Activated CD4-positive, alpha-beta T cell treated with anti-CD3 and anti-CD28 coated beads, Interleukin-2, Interleukin-6, amounts not matched to agents 100 ng/mL and 50 ng/mL, durations not matched to agents 16 hours and 8 hours (primary cell): ENCODE measurements at regions not wholly inside any gene's neighbourhood (a gene's known extent, or its start where the extent isn't known, plus 50 kb on each side); places are given as distances from the start of the nearest gene placed in this dataset.
"Not testable (repeated sequence)": the region's sequence is repeated elsewhere in the genome, so short reads cannot be mapped to it uniquely, and the experiment has no call there.

Experiments
- DNase-seq: peaks from one replicate; pipeline ENCODE4 v3.0.0-alpha.2; 2020

- DNase-seq: peak; percentile 66
These were observed 355.7 kb downstream of the LTN1 start for GRCh38 chr21:28636752-28637691.

- DNase-seq: no peak
These were observed 357.1 kb downstream of the LTN1 start for GRCh38 chr21:28635541-28635940.

- no peak for DNase-seq
These were observed 358.7 kb downstream of the LTN1 start for GRCh38 chr21:28633839-28634555.

GRCh38 chr21:28632755-28633408, 359.8 kb downstream of the LTN1 start:
- DNase-seq: no peak

GRCh38 chr21:28627691-28628090, 365.0 kb downstream of the LTN1 start:
- DNase-seq: no peak

GRCh38 chr21:28627261-28627660, 365.4 kb downstream of the LTN1 start:
- no peak for DNase-seq

- DNase-seq: no peak
These were observed 368.1 kb downstream of the LTN1 start for GRCh38 chr21:28624626-28625025.

GRCh38 chr21:28617300-28617699, 375.4 kb downstream of the LTN1 start:
- no peak for DNase-seq

- DNase-seq: no peak
These were observed 377.4 kb downstream of the LTN1 start for GRCh38 chr21:28615276-28615675.

GRCh38 chr21:28614791-28615190, 377.9 kb downstream of the LTN1 start:
- DNase-seq: no peak

GRCh38 chr21:28608646-28609045, 384.0 kb downstream of the LTN1 start:
- DNase-seq: no peak

GRCh38 chr21:28607545-28607944, 385.1 kb downstream of the LTN1 start:
- DNase-seq: no peak

GRCh38 chr21:28604946-28605537, 387.6 kb downstream of the LTN1 start:
- peak; percentile 40 for DNase-seq

- DNase-seq: no peak
These were observed 390.1 kb downstream of the LTN1 start for GRCh38 chr21:28602546-28602945.

- no peak for DNase-seq
These were observed 394.5 kb downstream of the LTN1 start for GRCh38 chr21:28598214-28598613.

GRCh38 chr21:28592205-28592865, 400.3 kb downstream of the LTN1 start:
- DNase-seq: no peak

- no peak for DNase-seq
These were observed 402.0 kb downstream of the LTN1 start for GRCh38 chr21:28590676-28591075.

GRCh38 chr21:28590026-28590425, 402.7 kb downstream of the LTN1 start:
- DNase-seq: no peak

GRCh38 chr21:28588997-28589396, 403.7 kb downstream of the LTN1 start:
- no peak for DNase-seq

GRCh38 chr21:28587748-28588147, 404.9 kb downstream of the LTN1 start:
- DNase-seq: no peak

GRCh38 chr21:28581976-28582375, 410.7 kb downstream of the LTN1 start:
- DNase-seq: no peak

- not testable (repeated sequence) for DNase-seq
These were observed 411.4 kb downstream of the LTN1 start for GRCh38 chr21:28581311-28581731.

GRCh38 chr21:28580585-28580984, 412.1 kb downstream of the LTN1 start:
- no peak for DNase-seq
